Prostate gland (tissue), 2 donors: ENCODE measurements at regions not wholly inside any gene's neighbourhood (a gene's known extent, or its start where the extent isn't known, plus 50 kb on each side); places are given as distances from the start of the nearest gene placed in this dataset.

Source experiments
- DNase-seq: peaks from one replicate; pipeline ENCODE4 v3.0.0-alpha.2; 2019; ENCODE audit warnings: low spot score
- H3K27ac ChIP-seq, 2 donors: fragments of 200-600 bp; sonication (generic); 2 replicates each; pipeline ENCODE4 v1.5.1; 2017 to 2019
- H3K27me3 ChIP-seq: fragments of 200-600 bp; sonication (generic); replicated peaks from 2 replicates; pipeline ENCODE4 v1.5.1; 2019; ENCODE audit not compliant: insufficient read depth
- H3K36me3 ChIP-seq, 2 donors: fragments of 200-600 bp; sonication (generic); 1 replicate in 1 of 2; 2 replicates in 1 of 2; pipeline versions ENCODE4 v1.5.1 to v1.8.1; 2017 to 2019
- H3K4me1 ChIP-seq: fragments of 200-600 bp; sonication (generic); replicated peaks from 2 replicates; pipeline ENCODE4 v1.5.1; 2019
- H3K4me3 ChIP-seq, 2 donors: fragments of 200-600 bp; sonication (generic); 2 replicates each; pipeline ENCODE4 v1.5.1; 2017 to 2019
- H3K9me3 ChIP-seq: fragments of 200-600 bp; sonication (generic); 2 replicates; pipeline ENCODE4 v1.5.1; 2017
- CTCF ChIP-seq, 4 experiments: fragments of 200-600 bp in 2 of 4; fragments of 450-650 bp in 2 of 4; sonication (generic) in 2 of 4; IDR thresholded peaks; 1 replicate in 3 of 4; 2 replicates in 1 of 4; pipeline ENCODE4 v1.5.1; 2016 to 2019; ENCODE audit warnings: antibody characterized with exemption in 4 of 4, mild to moderate bottlenecking in 2 of 4, moderate library complexity in 2 of 4
- POLR2A ChIP-seq: fragments of 450-650 bp; IDR thresholded peaks from one replicate; pipeline ENCODE4 v1.6.1; 2016; ENCODE audit warnings: antibody characterized with exemption, mild to moderate bottlenecking
- POLR2AphosphoS5 ChIP-seq: sonication (generic); formaldehyde crosslinking; IDR thresholded peaks from one replicate; pipeline ENCODE4 v1.6.1; 2017; ENCODE audit warnings: antibody characterized with exemption
- WGBS: methylation state at CpG from one replicate; pipeline ENCODE4 v1.1.5; 2018; 5-methylcytosine and 5-hydroxymethylcytosine counted together
- intact Hi-C: fragments of 100-400 bp; cut with DNase I; formaldehyde crosslinking; loops from one replicate; pipeline ENCODE4 v1.14.2; 2022

DNA sequence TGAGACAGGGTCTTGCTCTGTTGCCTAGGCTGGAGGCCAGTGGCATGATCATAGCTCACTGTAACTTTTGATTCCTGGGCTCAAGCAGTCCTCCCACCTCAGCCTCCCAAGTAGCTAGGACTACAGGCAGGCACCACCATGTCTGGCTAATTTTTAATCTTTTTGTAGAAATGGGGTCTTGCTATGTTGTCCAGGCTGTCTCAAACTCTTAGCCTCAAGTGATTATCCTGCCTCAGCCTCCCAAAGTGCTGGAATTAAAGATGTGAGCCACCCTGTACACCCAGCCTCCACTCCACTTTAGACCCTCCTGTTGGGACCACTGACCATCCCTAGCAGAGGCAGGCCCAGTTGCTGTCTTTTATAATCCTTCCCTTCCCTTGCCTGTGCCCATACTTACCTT lies 63.3 kb upstream of the OSBPL8 start:
- no peaks in the 10 kb centered on the region for H3K27me3 ChIP-seq
- H3K4me1 ChIP-seq, result no peaks in the 10 kb centered on the region
- no peaks in the 10 kb centered on the region for H3K36me3 ChIP-seq
- H3K27ac ChIP-seq, result no peak overlapping the region
- DNase-seq, result no peak
- H3K9me3 ChIP-seq, result no peaks in the 10 kb centered on the region
- no peak for TF ChIP-seq POLR2AphosphoS5
- TF ChIP-seq POLR2A, result no peak
- TF ChIP-seq CTCF (IDR thresholded peaks at IDR 0.05), result no peak
- H3K4me3 ChIP-seq, result no peak overlapping the region
- intact Hi-C loops, result no loop called here

- TF ChIP-seq POLR2AphosphoS5 (no peak), CTCF (IDR thresholded peaks at IDR 0.05) (no peak), POLR2A (no peak)
- Histone ChIP-seq H3K4me1 (no peaks in the 10 kb centered on the region), H3K4me3 (no peak overlapping the region), H3K27ac (no peak overlapping the region), H3K27me3 (no peaks in the 10 kb centered on the region), H3K9me3 (no peaks in the 10 kb centered on the region), H3K36me3 (no peaks in the 10 kb centered on the region)
- DNase-seq, result no peak
- intact Hi-C loops, result no loop called here
- 60% methylated on average over 2 of the region's 2 CpGs for WGBS
Observed at GRCh38 chr12:76623931-76624330, 64.4 kb upstream of the OSBPL8 start.

DNA sequence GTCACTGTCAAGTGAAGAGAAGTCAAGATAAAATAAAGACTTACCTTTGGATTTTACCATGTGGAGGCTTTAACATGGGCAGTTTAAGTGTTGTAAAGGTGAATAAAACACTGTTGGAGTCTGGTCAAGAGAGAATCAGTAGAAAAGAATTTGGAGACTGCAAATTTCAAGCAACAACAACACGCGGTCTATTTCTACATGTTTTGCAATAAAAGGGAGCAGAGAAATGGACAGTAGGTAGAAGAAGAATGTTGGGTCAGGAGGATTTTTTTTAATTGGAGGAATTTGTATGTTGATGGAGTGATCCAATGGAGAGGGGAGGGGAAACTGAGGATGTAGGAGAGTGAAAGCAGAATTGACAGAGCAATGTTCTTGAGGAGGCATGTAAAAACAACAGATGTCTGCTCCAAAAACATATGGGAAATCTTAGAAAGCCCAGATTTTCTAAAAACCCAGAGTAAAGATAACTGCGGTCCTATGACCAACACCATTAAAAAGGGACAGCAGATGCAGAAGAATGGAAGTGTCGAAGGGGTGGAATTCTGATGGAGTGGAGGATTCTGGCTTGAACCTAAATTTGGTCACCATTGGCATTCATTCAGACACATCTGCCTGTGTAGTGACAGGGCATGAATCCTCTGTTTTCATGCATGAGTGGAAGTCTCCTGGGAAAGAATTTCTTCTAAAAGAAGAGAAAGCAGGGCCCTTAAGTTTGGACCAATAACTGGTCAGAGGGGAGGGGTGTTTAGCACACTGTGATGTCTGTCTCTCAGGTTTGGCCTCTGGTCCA lies 68.0 kb upstream of the OSBPL8 start:
- 93% methylated on average over 4 of the region's 4 CpGs for WGBS
- intact Hi-C loops, result no loop called here
- DNase-seq, result no peak
- no peaks in the 10 kb centered on the region for H3K9me3 ChIP-seq
- H3K36me3 ChIP-seq, result no peaks in the 10 kb centered on the region
- H3K27me3 ChIP-seq, result no peaks in the 10 kb centered on the region
- no peak overlapping the region for H3K4me3 ChIP-seq
- H3K27ac ChIP-seq, result no peak overlapping the region
- H3K4me1 ChIP-seq, result no peaks in the 10 kb centered on the region
- TF ChIP-seq POLR2A (no peak), POLR2AphosphoS5 (no peak)

- Histone ChIP-seq H3K36me3 (no peaks in the 10 kb centered on the region), H3K4me1 (no peaks in the 10 kb centered on the region), H3K27me3 (no peaks in the 10 kb centered on the region), H3K4me3 (no peak overlapping the region), H3K9me3 (no peaks in the 10 kb centered on the region), H3K27ac (no peak overlapping the region)
- DNase-seq, result no peak
- TF ChIP-seq POLR2AphosphoS5 (no peak), CTCF (IDR thresholded peaks at IDR 0.05) (no peak), POLR2A (no peak)
- intact Hi-C loops, result no loop called here
Observed at GRCh38 chr12:76628745-76629144, 69.2 kb upstream of the OSBPL8 start.

DNA sequence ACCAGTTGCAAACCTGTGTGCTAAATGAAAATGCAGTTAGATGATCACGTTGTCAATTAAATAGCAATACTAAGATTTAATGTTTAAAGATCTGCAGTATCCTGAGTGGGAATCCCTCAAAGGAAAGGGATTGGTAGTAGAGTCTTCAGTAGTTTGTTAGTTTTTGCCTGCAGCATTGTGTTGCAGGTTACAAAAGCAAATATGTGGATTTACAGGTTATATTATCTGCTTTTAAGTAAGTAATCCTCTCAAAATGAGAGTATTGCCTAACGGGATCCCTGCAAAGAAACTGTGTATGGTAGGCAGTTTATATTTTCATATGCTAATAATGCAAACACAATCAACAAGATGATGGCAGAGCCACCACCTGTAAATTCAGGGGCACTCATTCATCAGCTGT lies 72.2 kb upstream of the OSBPL8 start:
- Histone ChIP-seq H3K36me3 (no peaks in the 10 kb centered on the region), H3K9me3 (no peaks in the 10 kb centered on the region), H3K27me3 (no peaks in the 10 kb centered on the region), H3K4me3 (no peak overlapping the region), H3K4me1 (no peaks in the 10 kb centered on the region), H3K27ac (no peak overlapping the region)
- DNase-seq, result no peak
- WGBS, result 62% methylated on average over 2 of the region's 2 CpGs
- TF ChIP-seq CTCF (IDR thresholded peaks at IDR 0.05), result no peak
- TF ChIP-seq POLR2AphosphoS5, result no peak
- TF ChIP-seq POLR2A, result no peak
- intact Hi-C loops, result no loop called here
